GM21526 (cell line): ENCODE measurements at regions not wholly inside any gene's neighbourhood (a gene's known extent, or its start where the extent isn't known, plus 50 kb on each side); places are given as distances from the start of the nearest gene placed in this dataset.
"Not testable (repeated sequence)": the region's sequence is repeated elsewhere in the genome, so short reads cannot be mapped to it uniquely, and the experiment has no call there.

Experiments
- ATAC-seq: cut with Tn5 transposase; IDR thresholded peaks from one replicate; pipeline ENCODE4 v1.9.1; 2021; ENCODE audit warnings: moderate library complexity; ENCODE audit not compliant: unreplicated experiment, low FRiP score

DNA sequence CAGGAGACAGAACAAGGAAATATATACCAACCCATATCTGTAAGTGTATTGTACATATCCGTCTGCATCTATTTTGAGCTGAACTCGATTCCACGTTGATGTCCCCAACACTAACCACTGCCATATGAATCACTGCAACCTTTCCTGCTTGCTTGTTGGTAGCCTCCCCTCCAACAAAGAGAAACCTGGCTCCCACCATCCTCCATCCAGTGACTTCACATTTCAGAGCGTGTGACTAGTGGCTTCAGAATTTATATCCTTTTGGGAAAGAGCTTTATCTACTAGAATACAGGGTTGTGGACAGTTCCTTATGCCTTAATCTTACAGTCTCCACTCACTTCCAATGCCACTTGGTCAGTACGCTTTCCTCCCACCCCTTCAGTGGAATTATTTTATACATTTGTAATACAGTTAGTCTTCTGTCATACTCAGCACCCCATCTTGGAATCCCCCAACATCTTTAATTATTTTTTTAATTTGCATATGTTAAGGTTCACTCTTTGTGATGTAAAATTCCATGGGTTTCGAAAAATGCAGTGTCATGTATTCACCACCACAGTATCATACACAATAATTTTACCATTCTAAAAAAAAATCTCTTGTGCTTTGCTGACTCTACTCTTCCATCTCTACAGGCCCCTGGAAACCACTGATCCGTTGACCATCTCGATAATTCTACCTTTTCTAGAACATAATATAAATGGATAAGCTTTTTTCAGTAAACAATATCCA lies 264.7 kb downstream of the BCL2L11 start:
- ATAC-seq: not testable (repeated sequence)

- not testable (repeated sequence) for ATAC-seq
These were observed 269.9 kb downstream of the BCL2L11 start for GRCh38 chr2:111390605-111391004.

DNA sequence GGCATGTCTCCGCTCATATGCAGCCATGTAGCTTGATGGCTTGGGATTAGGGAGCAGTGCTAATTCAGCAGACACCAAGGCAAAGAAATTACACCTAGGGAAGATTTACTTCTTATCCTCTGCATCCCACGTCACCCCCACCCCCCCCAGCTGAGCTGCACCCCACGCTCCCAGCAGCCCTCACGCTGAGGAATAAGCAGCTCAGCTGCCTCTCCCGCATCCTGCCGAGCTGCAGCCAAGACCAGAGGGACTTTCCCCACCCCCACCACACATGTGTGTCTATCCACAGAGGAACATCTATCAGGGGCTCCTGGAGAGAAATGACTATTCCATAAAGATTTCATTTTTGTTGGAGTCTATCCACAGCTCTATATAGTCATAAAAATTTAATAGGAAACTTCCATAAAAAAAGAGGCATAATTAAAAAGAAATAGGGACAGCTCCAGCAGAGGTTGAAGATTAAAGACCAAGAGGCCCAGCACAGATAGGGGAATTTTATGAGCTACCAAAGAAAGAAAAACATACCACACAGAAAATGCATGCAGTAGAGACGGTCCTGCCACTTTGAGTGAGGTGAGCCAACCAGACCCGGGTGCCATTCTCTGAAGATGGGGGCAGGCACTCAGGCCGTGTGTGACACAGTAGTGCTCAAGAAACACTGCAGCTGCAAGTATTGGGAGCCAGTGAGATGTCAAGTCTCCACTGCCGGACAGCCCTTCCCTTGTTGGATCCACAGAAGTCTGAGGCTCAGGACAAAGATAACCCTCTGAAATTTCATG lies 274.8 kb downstream of the BCL2L11 start:
- not testable (repeated sequence) for ATAC-seq

- ATAC-seq: not testable (repeated sequence)
These were observed 280.0 kb downstream of the BCL2L11 start for GRCh38 chr2:111400598-111401253.

DNA sequence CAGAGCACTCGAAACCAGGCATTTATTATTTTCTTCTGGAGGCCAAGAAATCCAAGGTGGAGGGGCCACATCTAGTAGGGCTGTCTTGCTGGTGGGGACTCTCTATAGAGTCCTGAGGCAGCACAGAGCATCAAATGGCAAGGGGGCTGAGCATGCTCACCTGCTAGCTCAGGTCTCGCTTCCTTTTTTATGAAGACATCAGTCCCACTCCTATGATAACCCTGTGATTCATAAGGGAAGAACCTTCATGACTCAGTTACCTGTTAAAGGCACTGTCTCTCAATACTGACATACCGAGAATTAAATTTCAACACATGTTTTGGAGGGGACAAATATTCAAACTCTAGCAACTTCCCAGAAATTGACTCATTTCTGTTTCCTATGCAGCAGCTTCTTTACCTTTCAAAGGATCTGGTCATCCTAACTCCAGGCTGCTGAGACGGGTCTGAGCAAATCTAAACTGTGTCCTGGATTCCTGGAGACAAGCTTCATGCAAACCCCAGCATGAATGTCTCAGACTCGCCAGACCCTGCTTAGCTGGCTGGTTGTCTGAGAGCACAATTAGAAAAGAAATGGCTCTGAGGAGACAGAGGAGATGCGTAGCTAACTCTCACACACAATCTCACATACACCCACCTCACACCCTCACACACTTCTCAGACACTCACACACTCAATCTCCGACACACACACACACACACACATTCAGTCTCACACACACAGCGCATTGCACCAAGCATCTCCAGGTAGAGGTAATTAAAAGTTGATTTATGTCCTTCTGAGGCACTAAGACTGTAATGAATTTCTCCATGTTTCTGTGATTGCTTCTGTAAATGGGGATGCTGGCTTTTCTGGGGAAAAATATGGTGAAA lies 280.8 kb downstream of the BCL2L11 start:
- not testable (repeated sequence) for ATAC-seq

- not testable (repeated sequence) for ATAC-seq
These were observed 281.7 kb downstream of the BCL2L11 start for GRCh38 chr2:111402450-111402849.

DNA sequence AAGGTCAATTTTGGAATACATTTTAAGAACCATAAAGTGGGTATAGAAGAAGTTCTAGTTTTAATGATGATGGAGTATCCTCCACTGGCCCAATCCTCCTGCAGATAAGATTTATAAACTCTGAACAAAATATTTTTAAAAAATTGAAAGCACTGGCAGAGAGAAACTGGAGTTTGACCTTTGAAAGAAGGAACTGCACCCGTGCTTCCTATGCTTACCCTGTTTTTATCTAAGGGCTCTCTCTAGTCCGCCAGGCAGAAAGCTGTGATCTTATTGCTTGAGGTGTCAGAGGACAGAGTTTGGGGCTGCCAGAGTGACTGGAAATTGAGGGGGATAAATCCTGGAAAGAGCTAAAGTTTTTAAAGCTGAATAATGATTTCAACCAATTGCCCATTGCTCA lies 282.6 kb downstream of the BCL2L11 start:
- ATAC-seq: not testable (repeated sequence)

DNA sequence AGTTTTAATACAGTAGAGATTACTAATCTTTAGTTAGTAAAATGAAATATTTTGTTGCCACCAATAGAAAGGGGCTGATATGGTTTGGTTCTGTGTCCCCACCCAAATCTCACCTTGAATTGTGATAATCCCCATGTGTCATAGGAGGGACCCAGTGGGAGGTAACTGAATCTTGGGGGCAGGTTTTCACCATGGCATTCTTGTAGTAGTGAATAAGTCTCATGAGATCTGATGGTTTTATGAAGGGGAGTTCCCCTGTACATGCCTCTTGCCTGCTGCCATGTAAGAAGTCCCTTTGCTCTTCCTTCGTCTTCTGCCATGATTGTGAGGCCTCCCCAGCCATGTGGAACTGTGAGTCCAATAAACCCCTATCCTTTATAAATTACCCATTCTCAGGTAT lies 285.9 kb downstream of the BCL2L11 start:
- not testable (repeated sequence) for ATAC-seq

GRCh38 chr2:111407632-111408194 lies 287.0 kb downstream of the BCL2L11 start:
- not testable (repeated sequence) for ATAC-seq

- ATAC-seq: not testable (repeated sequence)
These were observed 290.2 kb downstream of the BCL2L11 start for GRCh38 chr2:111410868-111411406.

GRCh38 chr2:111411867-111412681 lies 291.4 kb downstream of the BCL2L11 start:
- not testable (repeated sequence) for ATAC-seq

- not testable (repeated sequence) for ATAC-seq
These were observed 292.3 kb downstream of the BCL2L11 start for GRCh38 chr2:111412841-111413650.

DNA sequence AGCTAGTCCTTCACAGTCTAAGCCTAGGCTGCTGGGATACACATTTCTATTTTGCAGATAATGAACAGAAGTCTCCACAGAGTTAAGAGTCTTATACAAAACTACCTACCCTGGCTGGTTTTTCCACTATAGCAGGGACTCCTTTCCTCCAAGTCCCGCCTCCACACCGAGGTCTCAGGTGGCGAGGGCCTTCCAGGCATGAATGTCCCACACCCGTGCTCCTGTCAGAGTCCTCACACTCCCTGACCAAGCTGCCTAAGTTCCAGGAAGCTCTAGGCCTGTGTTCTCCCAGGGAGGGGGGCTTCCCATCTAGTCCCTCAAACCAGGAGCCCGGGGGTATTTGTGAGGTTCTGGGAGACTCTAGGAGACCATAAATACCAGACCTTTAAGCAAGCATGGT lies 293.2 kb downstream of the BCL2L11 start:
- not testable (repeated sequence) for ATAC-seq

DNA sequence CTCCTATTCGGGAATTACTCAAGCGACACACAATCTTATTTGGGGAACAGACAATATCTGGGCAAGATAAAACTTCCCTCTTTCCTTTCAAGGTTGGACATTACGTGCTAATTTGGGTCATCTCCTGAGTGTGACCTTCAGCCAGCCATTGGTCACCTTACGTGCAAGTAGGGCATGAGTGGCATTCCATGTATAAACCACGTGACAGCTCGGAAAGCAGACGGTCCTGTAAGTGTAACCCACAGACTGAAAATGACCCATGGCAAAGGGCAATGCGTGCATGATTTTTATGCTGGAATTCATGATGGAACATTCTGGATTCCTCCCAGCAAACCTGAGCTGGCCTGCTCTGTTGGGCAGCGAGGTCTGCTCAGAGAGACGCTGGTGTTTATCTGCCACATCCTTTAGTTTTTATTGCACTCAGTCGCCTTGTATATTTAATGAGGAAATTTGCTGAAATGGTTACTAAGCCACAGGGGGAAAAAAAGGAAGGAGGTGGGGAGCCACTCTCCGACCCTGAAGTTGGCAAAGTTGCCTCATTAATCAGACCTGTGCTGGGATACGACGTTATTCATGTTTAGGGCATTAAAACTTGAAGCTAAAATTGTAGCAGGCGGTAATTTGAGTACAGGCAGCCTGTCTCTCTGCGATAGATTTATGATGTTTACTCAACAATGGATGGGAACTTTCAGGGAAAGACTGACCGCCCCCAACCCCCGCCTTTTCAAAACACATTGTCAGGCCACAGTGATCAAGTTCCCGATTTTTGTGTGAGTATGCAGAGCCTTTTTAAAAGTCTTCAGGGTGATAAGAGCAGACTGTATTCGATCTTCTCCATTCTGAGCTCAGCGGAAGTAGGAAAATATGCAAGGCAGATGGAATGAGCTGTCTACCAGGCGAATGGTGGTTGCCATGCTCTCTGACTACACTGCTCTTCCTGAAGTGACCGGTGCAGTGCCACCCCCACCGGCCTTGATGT lies 295.3 kb downstream of the BCL2L11 start:
- ATAC-seq: not testable (repeated sequence)

DNA sequence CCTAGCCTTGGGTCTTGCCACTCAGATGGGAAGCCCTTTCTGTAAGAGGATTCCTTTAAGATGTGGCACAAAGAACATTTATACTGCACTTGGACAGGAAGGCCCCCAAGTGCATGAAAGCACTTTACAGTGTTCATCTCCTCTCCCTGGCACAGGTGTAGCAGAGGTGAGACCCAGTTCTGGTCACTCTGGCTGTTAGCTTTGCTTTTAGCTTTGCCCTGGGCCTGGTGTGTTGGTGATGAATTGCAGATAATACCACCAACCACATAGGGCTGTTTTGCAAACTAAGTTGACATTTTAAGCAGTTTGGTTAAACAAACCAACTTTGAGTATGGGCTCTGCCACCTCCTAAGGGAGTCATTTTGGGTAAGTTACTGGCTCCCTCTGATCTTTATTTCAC lies 296.3 kb downstream of the BCL2L11 start:
- ATAC-seq: not testable (repeated sequence)

DNA sequence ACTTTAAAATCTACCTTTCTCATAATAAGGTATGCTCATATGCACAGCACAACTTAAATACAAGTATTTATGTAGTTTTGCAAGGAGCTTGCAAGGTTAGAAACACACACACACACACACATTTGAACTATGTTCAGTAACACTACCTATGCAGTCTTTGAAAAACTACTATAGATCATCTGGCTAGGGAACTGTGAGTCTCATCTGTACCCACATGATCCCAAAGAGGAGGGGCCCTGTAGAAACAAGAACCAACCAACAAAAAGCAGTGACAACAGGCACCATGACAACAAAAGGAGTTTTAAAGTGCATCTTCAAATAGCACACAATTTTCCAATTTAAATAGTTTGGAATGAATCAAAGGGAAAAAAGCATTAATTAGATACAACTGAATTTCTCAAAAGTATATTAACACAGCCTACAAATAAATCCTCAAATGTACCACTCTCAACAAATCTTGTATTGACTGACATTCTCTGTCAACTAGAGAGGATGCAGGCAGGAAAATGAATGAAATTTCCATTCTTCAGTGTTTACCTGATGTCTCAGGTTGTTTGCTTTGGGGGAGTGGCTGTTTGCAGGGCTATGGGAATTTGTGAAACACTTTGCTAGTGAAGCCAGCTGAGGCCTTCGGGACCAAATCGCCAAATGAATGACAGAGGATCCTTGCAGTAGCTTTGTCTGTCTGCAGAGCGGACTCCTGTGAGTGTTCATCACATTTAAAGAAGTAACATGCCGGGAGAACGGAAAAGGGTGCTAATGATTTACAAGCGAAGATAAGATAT lies 297.6 kb downstream of the BCL2L11 start:
- not testable (repeated sequence) for ATAC-seq
